ENCODE measurements at regions not wholly inside any gene's neighbourhood (a gene's known extent, or its start where the extent isn't known, plus 50 kb on each side); places are given as distances from the start of the nearest gene placed in this dataset.

DNA sequence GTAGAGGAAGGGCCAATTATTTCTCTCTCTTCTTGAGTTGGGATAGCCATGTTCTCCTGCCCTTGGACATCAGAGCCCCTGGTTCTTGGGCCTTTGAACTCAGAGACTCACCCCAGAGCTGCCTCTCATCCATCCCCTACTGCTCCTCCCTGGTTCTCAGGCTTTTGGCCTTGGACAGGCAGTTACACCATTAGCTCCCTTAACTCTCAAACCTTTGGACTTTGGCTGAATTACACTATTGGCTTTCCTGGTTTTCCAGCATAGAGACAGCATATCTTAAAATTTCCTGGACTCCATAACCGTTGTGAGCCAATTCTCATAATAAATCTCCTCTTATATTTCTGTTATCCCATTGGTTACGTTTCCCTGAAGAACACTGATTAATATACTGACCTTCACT lies 63.7 kb upstream of the CHL1 start:
- Histone ChIP-seq H2AK5ac (ENCODE audit: low read length) (no peak overlapping the region), H3K14ac (ENCODE audit: low read length) (no peak overlapping the region), H3K9ac (ENCODE audit: low read length) (peak overlapping the region; percentile 65), H3K4me2 (ENCODE audit: low read length) (no peak overlapping the region), H2BK5ac (ENCODE audit: low read depth, low read length, poor library complexity) (no peak overlapping the region), H3K36me3 (ENCODE audit: control insufficient read depth in 1 of 2, insufficient read depth in 2 of 2, low read length in 2 of 2) (no peaks in the 10 kb centered on the region), H3K27ac (ENCODE audit: low read depth, low read length) (no peak overlapping the region), H2AFZ (ENCODE audit: insufficient read depth, low read length, poor library complexity) (no peak overlapping the region), H3K4me3 (ENCODE audit: low read depth, low read length) (no peak overlapping the region), H3K79me1 (ENCODE audit: low read length) (no peaks in the 10 kb centered on the region), H3K18ac (ENCODE audit: low read length) (no peak overlapping the region), H3K79me2 (ENCODE audit: control insufficient read depth, insufficient read depth, low read length, poor library complexity) (no peaks in the 10 kb centered on the region), H4K91ac (ENCODE audit: low read depth, low read length) (no peak overlapping the region), H4K12ac (ENCODE audit: low read depth, low read length) (no peak overlapping the region), H3K27me3 (ENCODE audit: insufficient read depth, low read length) (no peaks in the 10 kb centered on the region), H3K4me1 (ENCODE audit: control insufficient read depth in 1 of 2, insufficient read depth in 2 of 2, low read length in 2 of 2) (no peaks in the 10 kb centered on the region), H3K4ac (ENCODE audit: low read depth, low read length) (no peak overlapping the region), H2BK120ac (ENCODE audit: insufficient read depth, low read length, poor library complexity) (no peak overlapping the region), H3K23ac (ENCODE audit: low read length) (no peak overlapping the region), H3K9me3 (ENCODE audit: insufficient read depth, low read depth, low read length) (no peaks in the 10 kb centered on the region), H2BK12ac (ENCODE audit: low read length) (no peak overlapping the region), H4K8ac (ENCODE audit: low read depth, low read length) (no peak overlapping the region)
- DNase-seq = no peak
- WGBS (ENCODE audit: extremely low coverage, insufficient coverage, insufficient read length) = no CpG with 5 or more reads among the region's 2 CpGs

- H3K79me1 ChIP-seq (ENCODE audit: low read length) = no peaks in the 10 kb centered on the region
- no peak overlapping the region for H4K8ac ChIP-seq (ENCODE audit: low read depth, low read length)
- no peak overlapping the region for H3K18ac ChIP-seq (ENCODE audit: low read length)
- H3K9me3 ChIP-seq (ENCODE audit: insufficient read depth, low read depth, low read length) = no peaks in the 10 kb centered on the region
- H3K79me2 ChIP-seq (ENCODE audit: control insufficient read depth, insufficient read depth, low read length, poor library complexity) = no peaks in the 10 kb centered on the region
- WGBS (ENCODE audit: extremely low coverage, insufficient coverage, insufficient read length) = no CpG with 5 or more reads among the region's 5 CpGs
- no peaks in the 10 kb centered on the region for H3K27me3 ChIP-seq (ENCODE audit: insufficient read depth, low read length)
- H2BK12ac ChIP-seq (ENCODE audit: low read length) = no peak overlapping the region
- no peak overlapping the region for H3K9ac ChIP-seq (ENCODE audit: low read length)
- H3K36me3 ChIP-seq (ENCODE audit: control insufficient read depth in 1 of 2, insufficient read depth in 2 of 2, low read length in 2 of 2) = no peaks in the 10 kb centered on the region
- no peak overlapping the region for H3K4me3 ChIP-seq (ENCODE audit: low read depth, low read length)
- H3K4me2 ChIP-seq (ENCODE audit: low read length) = no peak overlapping the region
- no peak overlapping the region for H2BK120ac ChIP-seq (ENCODE audit: insufficient read depth, low read length, poor library complexity)
- H3K27ac ChIP-seq (ENCODE audit: low read depth, low read length) = no peak overlapping the region
- no peak for DNase-seq
- H3K14ac ChIP-seq (ENCODE audit: low read length) = no peak overlapping the region
- no peak overlapping the region for H3K23ac ChIP-seq (ENCODE audit: low read length)
- no peak overlapping the region for H2AK5ac ChIP-seq (ENCODE audit: low read length)
- no peaks in the 10 kb centered on the region for H3K4me1 ChIP-seq (ENCODE audit: control insufficient read depth in 1 of 2, insufficient read depth in 2 of 2, low read length in 2 of 2)
- H3K4ac ChIP-seq (ENCODE audit: low read depth, low read length) = no peak overlapping the region
- no peak overlapping the region for H4K12ac ChIP-seq (ENCODE audit: low read depth, low read length)
- no peak overlapping the region for H4K91ac ChIP-seq (ENCODE audit: low read depth, low read length)
- no peak overlapping the region for H2BK5ac ChIP-seq (ENCODE audit: low read depth, low read length, poor library complexity)
- no peak overlapping the region for H2AFZ ChIP-seq (ENCODE audit: insufficient read depth, low read length, poor library complexity)
Observed at GRCh38 chr3:140748-141330, 55.7 kb upstream of the CHL1 start.
